ENCODE measurements at regions not wholly inside any gene's neighbourhood (a gene's known extent, or its start where the extent isn't known, plus 50 kb on each side); places are given as distances from the start of the nearest gene placed in this dataset.

GRCh38 chr2:58364098-58364497 lies 123.0 kb upstream of the FANCL start:
- Histone ChIP-seq H3K27ac (ENCODE audit: low read length) (no peak overlapping the region), H2AFZ (ENCODE audit: low read depth, low read length) (no peak overlapping the region), H3K4me2 (ENCODE audit: low read length) (no peak overlapping the region), H3K9me3 (ENCODE audit: insufficient read depth, low read length) (no peaks in the 10 kb centered on the region), H4K20me1 (ENCODE audit: insufficient read depth, low read length) (no peaks in the 10 kb centered on the region), H3K9ac (ENCODE audit: low read length) (no peak overlapping the region), H3K79me2 (ENCODE audit: low read length) (no peaks in the 10 kb centered on the region), H3K36me3 (replicated peaks; ENCODE audit: low read depth, low read length) (no peaks in the 10 kb centered on the region), H3K4me1 (ENCODE audit: low read length) (no peaks in the 10 kb centered on the region), H3K27me3 (ENCODE audit: low read depth, low read length) (peaks cover under 1% of the 10 kb centered on the region; the same call in 1 of the 2 replicates), H3K4me3 (ENCODE audit: low read length) (no peak overlapping the region)
- TF ChIP-seq EZH2phosphoT487 (IDR thresholded peaks at IDR 0.05; ENCODE audit: low read depth), result no peak
- TF ChIP-seq, protein P1, sequence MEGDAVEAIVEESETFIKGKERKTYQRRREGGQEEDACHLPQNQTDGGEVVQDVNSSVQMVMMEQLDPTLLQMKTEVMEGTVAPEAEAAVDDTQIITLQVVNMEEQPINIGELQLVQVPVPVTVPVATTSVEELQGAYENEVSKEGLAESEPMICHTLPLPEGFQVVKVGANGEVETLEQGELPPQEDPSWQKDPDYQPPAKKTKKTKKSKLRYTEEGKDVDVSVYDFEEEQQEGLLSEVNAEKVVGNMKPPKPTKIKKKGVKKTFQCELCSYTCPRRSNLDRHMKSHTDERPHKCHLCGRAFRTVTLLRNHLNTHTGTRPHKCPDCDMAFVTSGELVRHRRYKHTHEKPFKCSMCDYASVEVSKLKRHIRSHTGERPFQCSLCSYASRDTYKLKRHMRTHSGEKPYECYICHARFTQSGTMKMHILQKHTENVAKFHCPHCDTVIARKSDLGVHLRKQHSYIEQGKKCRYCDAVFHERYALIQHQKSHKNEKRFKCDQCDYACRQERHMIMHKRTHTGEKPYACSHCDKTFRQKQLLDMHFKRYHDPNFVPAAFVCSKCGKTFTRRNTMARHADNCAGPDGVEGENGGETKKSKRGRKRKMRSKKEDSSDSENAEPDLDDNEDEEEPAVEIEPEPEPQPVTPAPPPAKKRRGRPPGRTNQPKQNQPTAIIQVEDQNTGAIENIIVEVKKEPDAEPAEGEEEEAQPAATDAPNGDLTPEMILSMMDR (IDR thresholded peaks at IDR 0.05; ENCODE audit: low read depth, low read length), result no peak

DNA sequence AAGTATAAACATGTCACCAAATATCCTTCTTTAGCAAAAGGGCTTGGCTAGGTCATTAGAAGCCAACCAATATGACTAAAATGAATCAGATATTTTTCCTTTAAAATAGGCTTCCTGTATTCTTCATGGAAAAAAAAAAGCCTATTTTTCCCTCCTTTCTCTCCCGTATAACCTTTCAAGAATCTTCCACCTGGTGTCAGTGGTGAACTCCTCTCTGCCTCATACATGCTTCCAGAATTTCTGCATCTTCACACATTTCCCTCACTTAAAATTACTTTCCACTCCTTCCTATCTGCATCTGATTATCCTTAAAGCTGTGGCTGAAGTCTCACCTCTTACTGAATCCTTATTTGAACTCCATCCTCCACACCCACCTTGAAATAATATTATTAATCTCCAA lies 116.9 kb upstream of the FANCL start:
- H3K4me3 ChIP-seq (ENCODE audit: low read length), result no peak overlapping the region
- H3K4me2 ChIP-seq (ENCODE audit: low read length), result no peak overlapping the region
- H3K27ac ChIP-seq (ENCODE audit: low read length), result no peak overlapping the region
- H3K27me3 ChIP-seq (ENCODE audit: low read depth, low read length), result peaks cover 43% of the 10 kb centered on the region
- H3K79me2 ChIP-seq (ENCODE audit: low read length), result no peaks in the 10 kb centered on the region
- H2AFZ ChIP-seq (ENCODE audit: low read depth, low read length), result no peak overlapping the region
- no peaks in the 10 kb centered on the region for H3K36me3 ChIP-seq (replicated peaks; ENCODE audit: low read depth, low read length)
- peaks cover 8% of the 10 kb centered on the region for H3K4me1 ChIP-seq (ENCODE audit: low read length)
- H3K9ac ChIP-seq (ENCODE audit: low read length), result no peak overlapping the region
- TF ChIP-seq, protein P1 (IDR thresholded peaks at IDR 0.05; ENCODE audit: low read depth, low read length), result no peak
- no peak for TF ChIP-seq EZH2phosphoT487 (IDR thresholded peaks at IDR 0.05; ENCODE audit: low read depth)
- H4K20me1 ChIP-seq (ENCODE audit: insufficient read depth, low read length), result no peaks in the 10 kb centered on the region
- H3K9me3 ChIP-seq (ENCODE audit: insufficient read depth, low read length), result no peaks in the 10 kb centered on the region

- Histone ChIP-seq H3K4me3 (ENCODE audit: low read length) (no peak overlapping the region), H3K36me3 (replicated peaks; ENCODE audit: low read depth, low read length) (no peaks in the 10 kb centered on the region), H3K27me3 (ENCODE audit: low read depth, low read length) (peaks cover 48% of the 10 kb centered on the region), H2AFZ (ENCODE audit: low read depth, low read length) (no peak overlapping the region), H3K79me2 (ENCODE audit: low read length) (no peaks in the 10 kb centered on the region), H4K20me1 (ENCODE audit: insufficient read depth, low read length) (no peaks in the 10 kb centered on the region), H3K27ac (ENCODE audit: low read length) (no peak overlapping the region), H3K9ac (ENCODE audit: low read length) (no peak overlapping the region), H3K4me2 (ENCODE audit: low read length) (no peak overlapping the region), H3K9me3 (ENCODE audit: insufficient read depth, low read length) (no peaks in the 10 kb centered on the region), H3K4me1 (ENCODE audit: low read length) (peaks cover 8% of the 10 kb centered on the region)
- TF ChIP-seq, protein P1 (IDR thresholded peaks at IDR 0.05; ENCODE audit: low read depth, low read length), result no peak
- no peak for TF ChIP-seq EZH2phosphoT487 (IDR thresholded peaks at IDR 0.05; ENCODE audit: low read depth)
Observed at GRCh38 chr2:58357521-58357920, 116.4 kb upstream of the FANCL start.

DNA sequence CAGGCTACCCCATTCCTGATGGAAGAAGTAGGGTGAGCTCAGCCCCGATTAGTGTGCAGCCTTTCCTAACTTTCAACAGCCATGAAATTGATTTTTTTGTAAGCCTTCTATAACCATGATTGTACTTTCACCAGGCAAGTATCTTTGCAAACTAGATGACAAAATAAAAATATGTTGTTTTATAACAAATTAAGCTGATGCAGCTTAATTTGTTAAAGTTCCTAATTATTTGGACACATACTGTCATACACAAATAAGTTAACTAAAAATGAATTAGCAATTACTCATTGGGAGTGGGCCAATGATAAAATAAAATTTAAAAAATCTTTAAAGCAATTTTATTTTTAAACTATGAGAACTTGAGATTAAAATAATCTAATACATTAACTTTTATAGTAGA lies 113.1 kb upstream of the FANCL start:
- H3K9me3 ChIP-seq (ENCODE audit: insufficient read depth, low read length), result no peaks in the 10 kb centered on the region
- peaks cover 18% of the 10 kb centered on the region for H3K4me1 ChIP-seq (ENCODE audit: low read length)
- no peak overlapping the region for H3K27ac ChIP-seq (ENCODE audit: low read length)

More for the DNA sequence above, 113.1 kb upstream of the FANCL start:
- H3K4me3 ChIP-seq (ENCODE audit: low read length), result no peak overlapping the region
- no peaks in the 10 kb centered on the region for H3K36me3 ChIP-seq (replicated peaks; ENCODE audit: low read depth, low read length)
- H3K79me2 ChIP-seq (ENCODE audit: low read length), result no peaks in the 10 kb centered on the region
- H3K4me2 ChIP-seq (ENCODE audit: low read length), result peak overlapping the region; percentile 8; the same call in 1 of the 2 replicates
- H3K9ac ChIP-seq (ENCODE audit: low read length), result no peak overlapping the region
- H2AFZ ChIP-seq (ENCODE audit: low read depth, low read length), result no peak overlapping the region
- H4K20me1 ChIP-seq (ENCODE audit: insufficient read depth, low read length), result 0 out of 2 replicates have a peak, but pooled peaks cover 4% of the 10 kb centered on the region
- peaks cover 70% of the 10 kb centered on the region for H3K27me3 ChIP-seq (ENCODE audit: low read depth, low read length)
- no peak for TF ChIP-seq EZH2phosphoT487 (IDR thresholded peaks at IDR 0.05; ENCODE audit: low read depth)
- TF ChIP-seq, protein P1 (IDR thresholded peaks at IDR 0.05; ENCODE audit: low read depth, low read length), result no peak

Measured in OCI-LY3 (cell line).